ENCODE measurements at regions not wholly inside any gene's neighbourhood (a gene's known extent, or its start where the extent isn't known, plus 50 kb on each side); places are given as distances from the start of the nearest gene placed in this dataset.
"Not testable (repeated sequence)": the region's sequence is repeated elsewhere in the genome, so short reads cannot be mapped to it uniquely, and the experiment has no call there.

DNA sequence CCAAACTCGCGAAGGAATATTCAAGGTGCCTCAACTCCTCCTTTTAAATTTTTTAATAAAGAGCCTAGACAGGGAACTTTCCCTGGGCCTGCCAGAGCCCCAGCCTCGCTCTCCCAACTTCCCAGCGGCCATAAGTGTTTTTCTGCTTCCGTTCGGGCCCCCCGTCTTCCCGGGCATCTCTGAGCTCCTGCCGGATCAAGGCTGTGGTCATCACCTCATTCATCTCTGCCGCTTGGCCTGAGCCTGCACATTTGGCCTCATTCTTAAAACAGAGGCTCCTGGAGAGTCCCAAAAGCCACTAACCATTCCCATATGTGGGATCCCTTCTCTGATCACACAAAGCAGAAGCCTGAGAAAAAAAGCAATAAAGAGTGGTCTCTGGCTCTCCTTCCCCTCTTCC is 969.1 kb upstream of the DEFB115 start:
- Histone ChIP-seq H3K9me3 (ENCODE audit: control insufficient read depth, insufficient read depth, low read length) (peaks cover 26% of the 10 kb centered on the region), H3K27me3 (ENCODE audit: control insufficient read depth, insufficient read depth, low read length) (no peaks in the 10 kb centered on the region), H3K27ac (ENCODE audit: low read depth, low read length) (no peak overlapping the region), H3K4me3 (ENCODE audit: low read depth, low read length) (no peak overlapping the region)
- ChIA-PET CTCF (no interaction called here), POLR2A (no interaction called here)
- no peak for DNase-seq (ENCODE audit: low read depth, low spot score)
- TF ChIP-seq, protein P1, sequence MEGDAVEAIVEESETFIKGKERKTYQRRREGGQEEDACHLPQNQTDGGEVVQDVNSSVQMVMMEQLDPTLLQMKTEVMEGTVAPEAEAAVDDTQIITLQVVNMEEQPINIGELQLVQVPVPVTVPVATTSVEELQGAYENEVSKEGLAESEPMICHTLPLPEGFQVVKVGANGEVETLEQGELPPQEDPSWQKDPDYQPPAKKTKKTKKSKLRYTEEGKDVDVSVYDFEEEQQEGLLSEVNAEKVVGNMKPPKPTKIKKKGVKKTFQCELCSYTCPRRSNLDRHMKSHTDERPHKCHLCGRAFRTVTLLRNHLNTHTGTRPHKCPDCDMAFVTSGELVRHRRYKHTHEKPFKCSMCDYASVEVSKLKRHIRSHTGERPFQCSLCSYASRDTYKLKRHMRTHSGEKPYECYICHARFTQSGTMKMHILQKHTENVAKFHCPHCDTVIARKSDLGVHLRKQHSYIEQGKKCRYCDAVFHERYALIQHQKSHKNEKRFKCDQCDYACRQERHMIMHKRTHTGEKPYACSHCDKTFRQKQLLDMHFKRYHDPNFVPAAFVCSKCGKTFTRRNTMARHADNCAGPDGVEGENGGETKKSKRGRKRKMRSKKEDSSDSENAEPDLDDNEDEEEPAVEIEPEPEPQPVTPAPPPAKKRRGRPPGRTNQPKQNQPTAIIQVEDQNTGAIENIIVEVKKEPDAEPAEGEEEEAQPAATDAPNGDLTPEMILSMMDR (IDR thresholded peaks at IDR 0.05; ENCODE audit: low read depth, low read length), result no peak

DNA sequence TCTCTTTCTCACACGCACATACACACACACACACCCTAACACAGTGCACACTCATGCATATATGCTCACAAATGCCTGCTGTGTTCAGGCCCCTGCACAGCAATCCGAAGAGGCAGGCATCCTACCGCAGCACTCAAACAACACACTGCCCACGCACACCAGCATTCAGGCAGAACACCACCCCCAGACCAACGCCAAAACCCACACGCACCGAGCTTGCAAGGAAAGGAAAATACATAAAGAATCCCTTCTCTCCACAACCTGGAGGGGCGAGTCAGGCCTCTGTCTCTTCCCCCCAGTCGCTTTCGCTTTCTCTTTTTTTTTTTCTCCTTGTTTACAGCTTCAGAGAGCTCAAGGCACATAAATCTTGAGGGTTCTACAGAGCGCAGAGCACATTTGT is 968.4 kb upstream of the DEFB115 start:
- H3K4me3 ChIP-seq (ENCODE audit: low read depth, low read length); DNase-seq (ENCODE audit: low read depth, low spot score); CTCF ChIA-PET: not testable (repeated sequence)

DNA sequence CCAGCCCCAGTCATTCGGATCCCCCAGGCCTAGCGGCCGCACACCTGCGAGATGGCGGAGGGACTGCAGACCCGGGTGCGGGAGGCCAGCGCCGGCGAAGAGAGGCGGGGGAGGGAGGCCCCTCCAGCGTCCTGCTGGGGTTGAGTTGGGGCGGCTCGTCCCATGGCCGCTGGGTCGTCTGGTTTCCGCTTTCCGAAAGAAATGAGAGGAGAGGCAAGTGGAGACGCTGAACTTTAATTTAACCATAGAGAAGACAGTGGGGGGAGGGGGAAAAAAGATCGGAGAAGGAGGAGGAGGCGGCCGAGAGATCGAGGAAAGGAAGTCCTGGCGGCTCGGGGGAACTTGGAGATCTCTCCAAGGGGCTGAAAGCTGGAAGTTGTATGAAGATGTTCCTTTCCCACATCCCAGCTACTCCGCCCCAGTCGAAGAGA is 967.7 kb upstream of the DEFB115 start:
- CTCF ChIA-PET; H3K4me3 ChIP-seq (ENCODE audit: low read depth, low read length); H3K27me3 ChIP-seq (ENCODE audit: control insufficient read depth, insufficient read depth, low read length); H3K27ac ChIP-seq (ENCODE audit: low read depth, low read length); POLR2A ChIA-PET; DNase-seq (ENCODE audit: low read depth, low spot score): not testable (repeated sequence)
- H3K9me3 ChIP-seq (ENCODE audit: control insufficient read depth, insufficient read depth, low read length), result peaks cover 12% of the 10 kb centered on the region; the same call in 1 of the 2 replicates

More for the DNA sequence above, 968.4 kb upstream of the DEFB115 start:
- POLR2A ChIA-PET; H3K27me3 ChIP-seq (ENCODE audit: control insufficient read depth, insufficient read depth, low read length); H3K27ac ChIP-seq (ENCODE audit: low read depth, low read length): not testable (repeated sequence)
- peaks cover 19% of the 10 kb centered on the region for H3K9me3 ChIP-seq (ENCODE audit: control insufficient read depth, insufficient read depth, low read length)

DNA sequence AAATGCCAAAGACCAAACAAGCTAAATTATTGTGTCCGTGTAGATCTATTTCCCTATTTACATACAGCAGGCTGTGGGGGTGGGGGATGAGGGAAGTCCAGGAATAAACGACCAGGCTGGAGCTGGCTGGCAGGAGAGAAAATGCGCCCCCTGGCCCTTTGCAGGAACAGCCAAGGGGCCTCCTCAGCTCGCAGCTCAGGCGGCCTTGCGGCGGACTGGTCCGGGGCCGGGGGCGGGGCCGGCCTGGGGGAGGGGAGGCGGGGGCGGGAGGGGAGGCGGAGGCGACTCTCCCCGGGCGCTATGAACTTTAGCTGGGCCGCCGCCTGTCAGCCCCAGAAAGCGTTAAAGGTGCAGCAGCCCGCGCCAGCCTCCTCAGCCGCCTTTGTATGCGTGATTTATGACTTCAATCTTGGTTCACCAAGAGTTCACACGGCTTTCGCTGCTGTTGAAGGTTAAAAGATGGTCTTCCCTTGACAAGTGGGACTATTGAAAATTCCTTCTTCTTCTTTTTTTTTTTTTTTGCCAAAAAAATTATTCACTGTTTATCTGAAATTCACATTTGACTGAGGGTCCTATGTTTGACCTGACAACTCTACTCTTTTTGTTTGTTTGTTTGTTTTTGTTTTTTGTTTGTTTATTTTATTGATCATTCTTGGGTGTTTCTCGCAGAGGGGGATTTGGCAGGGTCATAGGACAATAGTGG is 967.0 kb upstream of the DEFB115 start:
- DNase-seq (ENCODE audit: low read depth, low spot score); H3K9me3 ChIP-seq (ENCODE audit: control insufficient read depth, insufficient read depth, low read length); POLR2A ChIA-PET; H3K27ac ChIP-seq (ENCODE audit: low read depth, low read length); H3K27me3 ChIP-seq (ENCODE audit: control insufficient read depth, insufficient read depth, low read length); CTCF ChIA-PET; H3K4me3 ChIP-seq (ENCODE audit: low read depth, low read length): not testable (repeated sequence)

DNA sequence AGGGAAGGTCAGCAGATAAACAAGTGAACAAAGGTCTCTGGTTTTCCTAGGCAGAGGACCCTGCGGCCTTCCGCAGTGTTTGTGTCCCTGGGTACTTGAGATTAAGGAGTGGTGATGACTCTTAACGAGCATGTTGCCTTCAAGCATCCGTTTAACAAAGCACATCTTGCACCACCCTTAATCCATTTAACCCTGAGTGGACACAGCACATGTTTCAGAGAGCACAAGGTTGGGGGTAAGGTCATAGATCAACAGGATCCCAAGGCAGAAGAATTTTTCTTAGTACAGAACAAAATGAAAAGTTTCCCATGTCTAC is 966.4 kb upstream of the DEFB115 start:
- H3K27me3 ChIP-seq (ENCODE audit: control insufficient read depth, insufficient read depth, low read length); H3K4me3 ChIP-seq (ENCODE audit: low read depth, low read length); DNase-seq (ENCODE audit: low read depth, low spot score); H3K27ac ChIP-seq (ENCODE audit: low read depth, low read length); H3K9me3 ChIP-seq (ENCODE audit: control insufficient read depth, insufficient read depth, low read length); POLR2A ChIA-PET; CTCF ChIA-PET: not testable (repeated sequence)

DNA sequence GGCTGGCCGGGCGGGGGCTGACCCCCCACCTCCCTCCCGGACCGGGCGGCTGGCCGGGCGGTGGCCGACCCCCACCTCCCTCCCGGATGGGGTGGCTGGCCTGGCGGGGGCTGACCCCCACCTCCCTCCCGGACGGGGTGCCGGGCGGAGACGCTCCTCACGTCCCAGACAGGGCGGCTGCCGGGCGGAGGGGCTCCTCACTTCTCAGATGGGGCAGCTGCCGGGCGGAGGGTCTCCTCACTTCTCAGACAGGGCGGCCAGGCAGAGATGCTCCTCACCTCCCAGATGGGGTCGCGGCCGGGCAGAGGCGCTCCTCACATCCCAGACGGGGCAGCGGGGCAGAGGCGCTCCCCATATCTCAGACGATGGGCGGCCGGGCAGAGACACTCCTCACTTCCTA is 965.8 kb upstream of the DEFB115 start:
- POLR2A ChIA-PET; H3K27me3 ChIP-seq (ENCODE audit: control insufficient read depth, insufficient read depth, low read length); H3K9me3 ChIP-seq (ENCODE audit: control insufficient read depth, insufficient read depth, low read length); H3K4me3 ChIP-seq (ENCODE audit: low read depth, low read length); DNase-seq (ENCODE audit: low read depth, low spot score); H3K27ac ChIP-seq (ENCODE audit: low read depth, low read length); CTCF ChIA-PET: not testable (repeated sequence)

DNA sequence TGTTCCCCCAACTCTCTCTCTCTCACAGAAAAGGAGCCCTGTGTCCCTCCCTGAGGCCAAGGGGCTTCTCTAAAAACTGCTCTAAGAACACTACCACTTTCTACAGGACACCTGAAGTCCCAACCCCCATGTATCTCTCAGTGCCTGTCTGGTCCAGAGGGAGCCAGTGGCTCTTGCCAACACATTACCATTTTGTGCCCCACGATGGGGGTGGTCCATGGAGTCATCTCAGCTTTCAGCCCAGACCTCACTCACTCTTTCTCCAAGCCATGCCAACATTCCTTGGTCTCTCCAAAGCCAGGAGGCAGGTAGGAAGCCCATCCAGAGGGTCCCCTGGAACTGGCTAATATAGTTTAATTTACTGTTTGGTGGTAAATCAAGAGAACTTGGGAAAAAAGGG is 962.1 kb upstream of the DEFB115 start:
- H3K27me3 ChIP-seq (ENCODE audit: control insufficient read depth, insufficient read depth, low read length); H3K9me3 ChIP-seq (ENCODE audit: control insufficient read depth, insufficient read depth, low read length); CTCF ChIA-PET; H3K27ac ChIP-seq (ENCODE audit: low read depth, low read length); POLR2A ChIA-PET; H3K4me3 ChIP-seq (ENCODE audit: low read depth, low read length); DNase-seq (ENCODE audit: low read depth, low spot score): not testable (repeated sequence)

DNA sequence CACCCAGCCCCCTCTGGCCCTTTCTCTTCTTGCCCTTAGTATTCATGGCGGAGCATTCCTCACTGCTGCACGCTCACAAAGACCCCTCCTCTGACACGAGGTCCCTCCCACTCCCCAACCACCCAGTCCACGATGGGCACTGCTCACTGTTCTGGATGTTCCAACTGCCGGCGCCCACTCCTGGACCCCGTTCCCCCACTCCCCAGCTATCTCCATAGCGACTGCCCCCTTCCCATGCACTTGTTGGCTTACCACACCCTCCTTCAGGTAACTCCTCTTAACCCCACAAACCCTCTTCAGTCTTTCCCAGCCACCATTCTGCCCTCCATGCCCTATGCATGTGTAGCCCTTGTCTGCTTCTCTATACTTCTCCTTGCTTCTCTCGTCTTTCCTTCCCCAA is 961.5 kb upstream of the DEFB115 start:
- CTCF ChIA-PET; POLR2A ChIA-PET; H3K27ac ChIP-seq (ENCODE audit: low read depth, low read length); H3K27me3 ChIP-seq (ENCODE audit: control insufficient read depth, insufficient read depth, low read length); H3K4me3 ChIP-seq (ENCODE audit: low read depth, low read length); H3K9me3 ChIP-seq (ENCODE audit: control insufficient read depth, insufficient read depth, low read length); DNase-seq (ENCODE audit: low read depth, low spot score): not testable (repeated sequence)

DNA sequence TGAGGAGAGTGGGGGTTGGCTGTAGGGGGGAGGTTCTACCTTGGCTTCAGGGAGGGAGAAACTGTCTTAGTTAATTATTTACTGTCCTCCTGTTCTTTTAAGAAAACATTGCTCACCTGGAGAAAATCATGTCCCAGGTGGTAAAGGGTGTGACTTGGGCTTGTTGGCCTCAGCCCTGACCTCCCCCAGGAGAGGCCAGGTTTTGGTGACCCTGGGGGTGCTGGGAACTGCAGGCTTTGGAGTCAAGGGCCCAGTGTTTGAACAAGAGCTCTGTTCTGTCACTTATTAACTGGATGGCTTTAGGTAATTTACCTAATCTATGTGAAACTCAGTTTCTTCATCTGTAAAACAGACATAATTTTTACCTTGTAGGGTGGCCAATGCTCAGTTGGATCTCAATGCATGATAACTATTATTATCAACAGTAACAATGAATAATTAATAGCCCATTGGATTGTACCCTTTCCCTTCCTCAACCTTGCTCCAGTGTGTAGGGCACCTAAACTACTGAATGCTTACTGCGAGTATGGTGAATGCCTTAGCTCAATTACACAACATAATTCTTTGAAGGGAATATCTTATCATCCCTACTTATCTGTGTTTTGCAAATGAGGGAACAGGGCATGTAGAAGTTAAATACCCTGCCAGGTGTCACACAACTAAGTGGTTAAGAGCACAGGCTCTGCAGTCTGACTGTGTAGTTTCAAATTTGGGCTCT is 959.4 kb upstream of the DEFB115 start:
- DNase-seq (ENCODE audit: low read depth, low spot score); H3K9me3 ChIP-seq (ENCODE audit: control insufficient read depth, insufficient read depth, low read length); CTCF ChIA-PET; H3K27me3 ChIP-seq (ENCODE audit: control insufficient read depth, insufficient read depth, low read length); H3K27ac ChIP-seq (ENCODE audit: low read depth, low read length); H3K4me3 ChIP-seq (ENCODE audit: low read depth, low read length); POLR2A ChIA-PET: not testable (repeated sequence)

DNA sequence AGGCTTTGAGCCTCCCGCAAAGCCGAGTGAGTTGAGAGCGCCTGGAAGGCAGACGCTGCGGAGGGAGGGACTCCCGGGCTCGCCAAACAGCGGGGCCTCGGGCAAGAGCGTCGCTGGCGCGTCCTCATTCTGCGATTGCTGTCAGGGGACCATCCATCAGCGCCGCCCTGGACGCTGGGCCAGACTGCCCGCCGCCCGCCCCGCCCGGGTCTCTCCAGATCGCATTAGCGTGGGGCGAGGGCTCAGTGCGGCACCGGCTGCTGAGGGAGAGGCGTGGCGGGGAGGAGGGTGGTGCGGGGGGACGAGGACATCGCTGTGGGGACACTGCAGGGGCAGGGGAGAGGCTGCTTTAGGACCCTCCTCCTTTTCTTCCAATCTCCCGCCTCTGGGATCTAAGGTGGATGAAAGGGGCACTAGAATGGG is 957.2 kb upstream of the DEFB115 start:
- not testable (repeated sequence) for DNase-seq (ENCODE audit: low read depth, low spot score)

DNA sequence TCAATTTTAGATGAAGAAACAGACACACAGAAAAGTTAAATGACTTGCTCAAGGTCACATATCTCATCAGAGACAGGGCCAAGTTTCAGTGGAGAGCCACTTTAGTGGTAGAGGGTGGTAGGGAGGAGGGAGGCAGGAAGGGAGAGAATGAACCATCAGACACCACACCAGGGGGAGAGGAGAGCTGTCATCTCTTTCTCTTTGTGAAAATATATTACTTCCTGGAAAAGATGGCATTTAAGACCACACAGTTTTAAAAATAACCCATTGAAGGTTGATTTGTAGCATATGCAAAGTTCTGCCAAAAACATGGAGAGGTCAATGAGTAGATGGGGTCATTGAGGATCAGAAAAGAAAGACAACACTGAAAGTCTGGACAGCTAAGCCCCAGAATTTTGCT is 954.7 kb upstream of the DEFB115 start:
- H3K27ac ChIP-seq (ENCODE audit: low read depth, low read length); H3K4me3 ChIP-seq (ENCODE audit: low read depth, low read length); CTCF ChIA-PET; H3K9me3 ChIP-seq (ENCODE audit: control insufficient read depth, insufficient read depth, low read length); H3K27me3 ChIP-seq (ENCODE audit: control insufficient read depth, insufficient read depth, low read length); POLR2A ChIA-PET; DNase-seq (ENCODE audit: low read depth, low spot score): not testable (repeated sequence)

More for the DNA sequence above, 957.2 kb upstream of the DEFB115 start:
- H3K27me3 ChIP-seq (ENCODE audit: control insufficient read depth, insufficient read depth, low read length); POLR2A ChIA-PET; H3K9me3 ChIP-seq (ENCODE audit: control insufficient read depth, insufficient read depth, low read length); H3K4me3 ChIP-seq (ENCODE audit: low read depth, low read length); CTCF ChIA-PET; H3K27ac ChIP-seq (ENCODE audit: low read depth, low read length): not testable (repeated sequence)
